ENCODE measurements at regions not wholly inside any gene's neighbourhood (a gene's known extent, or its start where the extent isn't known, plus 50 kb on each side); places are given as distances from the start of the nearest gene placed in this dataset.
"Not testable (repeated sequence)": the region's sequence is repeated elsewhere in the genome, so short reads cannot be mapped to it uniquely, and the experiment has no call there.

GRCh38 chr4:107468156-107468555 lies 251.9 kb downstream of the PAPSS1 start:
- no peak for DNase-seq

GRCh38 chr4:107467461-107467860 lies 252.6 kb downstream of the PAPSS1 start:
- no peak for DNase-seq

- DNase-seq: no peak
Measured at GRCh38 chr4:107458194-107458593, 261.8 kb downstream of the PAPSS1 start.

GRCh38 chr4:107453987-107454386 lies 266.0 kb downstream of the PAPSS1 start:
- no peak for DNase-seq

GRCh38 chr4:107452717-107453630 lies 267.1 kb downstream of the PAPSS1 start:
- no peak for DNase-seq

- DNase-seq: no peak
Measured at GRCh38 chr4:107449611-107450369, 270.2 kb downstream of the PAPSS1 start.

- DNase-seq: no peak
Measured at GRCh38 chr4:107442538-107443111, 277.4 kb downstream of the PAPSS1 start.

GRCh38 chr4:107439401-107439800 lies 280.6 kb downstream of the PAPSS1 start:
- no peak for DNase-seq

GRCh38 chr4:107436471-107436870 lies 283.6 kb downstream of the PAPSS1 start:
- not testable (repeated sequence) for DNase-seq

GRCh38 chr4:107432451-107432850 lies 287.6 kb downstream of the PAPSS1 start:
- DNase-seq: no peak

GRCh38 chr4:107423677-107424405 lies 296.2 kb downstream of the PAPSS1 start:
- DNase-seq: no peak

- DNase-seq: peak in 1 of 5 donors; percentile 51
Measured at GRCh38 chr4:107419536-107419935, 300.5 kb downstream of the PAPSS1 start.

GRCh38 chr4:107419052-107419451 lies 301.0 kb downstream of the PAPSS1 start:
- no peak for DNase-seq

- not testable (repeated sequence) for DNase-seq
Measured at GRCh38 chr4:107415490-107415889, 304.5 kb downstream of the PAPSS1 start.

GRCh38 chr4:107409872-107410271 lies 310.2 kb downstream of the PAPSS1 start:
- not testable (repeated sequence) for DNase-seq

- no peak for DNase-seq
Measured at GRCh38 chr4:107408968-107409367, 311.1 kb downstream of the PAPSS1 start.

- no peak for DNase-seq
Measured at GRCh38 chr4:107404591-107405300, 315.3 kb downstream of the PAPSS1 start.

- no peak for DNase-seq
Measured at GRCh38 chr4:107402291-107402690, 317.7 kb downstream of the PAPSS1 start.

GRCh38 chr4:107392951-107393350 lies 327.1 kb downstream of the PAPSS1 start:
- no peak for DNase-seq

- no peak for DNase-seq
Measured at GRCh38 chr4:107392380-107392779, 327.7 kb downstream of the PAPSS1 start.

GRCh38 chr4:107391630-107392028 lies 328.4 kb downstream of the PAPSS1 start:
- DNase-seq: no peak

- DNase-seq: no peak
Measured at GRCh38 chr4:107391009-107391629, 328.9 kb downstream of the PAPSS1 start.
